NCI-H460 (cell line): ENCODE measurements at regions not wholly inside any gene's neighbourhood (a gene's known extent, or its start where the extent isn't known, plus 50 kb on each side); places are given as distances from the start of the nearest gene placed in this dataset.

Source experiments
- DNase-seq: peaks from one replicate; pipeline ENCODE4 v3.0.0-alpha.2; 2016; ENCODE audit warnings: low read depth; ENCODE audit errors: extremely low read depth

GRCh38 chr5:61771808-61772207 lies 439.8 kb downstream of the ZSWIM6 start:
- DNase-seq = no peak

GRCh38 chr5:61775901-61776300 lies 443.8 kb downstream of the ZSWIM6 start:
- DNase-seq = no peak

- no peak for DNase-seq
Observed at GRCh38 chr5:61777292-61777691, 445.2 kb downstream of the ZSWIM6 start.

GRCh38 chr5:61779743-61780142 lies 447.7 kb downstream of the ZSWIM6 start:
- no peak for DNase-seq

- DNase-seq = no peak
Observed at GRCh38 chr5:61783481-61783880, 451.4 kb downstream of the ZSWIM6 start.

- DNase-seq = no peak
Observed at GRCh38 chr5:61784341-61784740, 452.3 kb downstream of the ZSWIM6 start.

GRCh38 chr5:61788548-61788947 lies 456.5 kb downstream of the ZSWIM6 start:
- no peak for DNase-seq

GRCh38 chr5:61790007-61790406 lies 457.9 kb downstream of the ZSWIM6 start:
- DNase-seq = no peak

GRCh38 chr5:61790678-61791077 lies 458.6 kb downstream of the ZSWIM6 start:
- no peak for DNase-seq

GRCh38 chr5:61796773-61797172 lies 464.7 kb downstream of the ZSWIM6 start:
- no peak for DNase-seq

- DNase-seq = no peak
Observed at GRCh38 chr5:61800450-61800849, 468.4 kb downstream of the ZSWIM6 start.

GRCh38 chr5:61801174-61801573 lies 469.1 kb downstream of the ZSWIM6 start:
- no peak for DNase-seq

- DNase-seq = no peak
Observed at GRCh38 chr5:61802456-61802855, 470.4 kb downstream of the ZSWIM6 start.

GRCh38 chr5:61805101-61805500 lies 473.0 kb downstream of the ZSWIM6 start:
- no peak for DNase-seq

GRCh38 chr5:61806491-61807020 lies 474.5 kb downstream of the ZSWIM6 start:
- DNase-seq = no peak

GRCh38 chr5:61808091-61808490 lies 476.0 kb downstream of the ZSWIM6 start:
- DNase-seq = no peak

- no peak for DNase-seq
Observed at GRCh38 chr5:61808909-61809308, 476.9 kb downstream of the ZSWIM6 start.

- no peak for DNase-seq
Observed at GRCh38 chr5:61809651-61810050, 477.6 kb downstream of the ZSWIM6 start.

GRCh38 chr5:61811052-61811451 lies 479.0 kb downstream of the ZSWIM6 start:
- DNase-seq = no peak

GRCh38 chr5:61813361-61813760 lies 481.3 kb downstream of the ZSWIM6 start:
- DNase-seq = no peak

GRCh38 chr5:61815339-61815738 lies 483.3 kb downstream of the ZSWIM6 start:
- no peak for DNase-seq

- DNase-seq = no peak
Observed at GRCh38 chr5:61816146-61816545, 484.1 kb downstream of the ZSWIM6 start.
